ENCODE measurements at regions not wholly inside any gene's neighbourhood (a gene's known extent, or its start where the extent isn't known, plus 50 kb on each side); places are given as distances from the start of the nearest gene placed in this dataset.
"Not testable (repeated sequence)": the region's sequence is repeated elsewhere in the genome, so short reads cannot be mapped to it uniquely, and the experiment has no call there.

- DNase-seq (ENCODE audit: low spot score), result no peak
Measured at GRCh38 chr4:137394018-137394417, 138.3 kb downstream of the PCDH18 start.

DNA sequence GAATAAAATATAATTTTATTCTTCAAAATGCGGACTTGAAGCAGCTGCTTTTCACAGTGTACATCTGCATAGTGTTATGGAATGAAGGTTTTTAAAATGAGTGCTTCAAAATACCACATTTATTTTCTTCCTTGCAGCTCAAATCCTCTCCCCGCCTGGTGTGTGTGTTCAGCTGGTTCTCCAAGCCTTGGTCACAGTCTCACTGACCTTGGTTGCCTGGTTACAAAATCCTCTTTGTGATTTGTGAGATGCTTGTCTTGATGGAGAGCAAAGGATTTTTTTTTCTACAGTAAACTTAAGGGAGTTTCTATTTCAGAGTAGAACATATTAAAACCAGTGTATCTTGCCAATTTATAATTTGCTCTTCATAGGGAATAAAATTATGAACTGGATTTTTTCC is 139.2 kb downstream of the PCDH18 start:
- no peak for DNase-seq (ENCODE audit: low spot score)

DNA sequence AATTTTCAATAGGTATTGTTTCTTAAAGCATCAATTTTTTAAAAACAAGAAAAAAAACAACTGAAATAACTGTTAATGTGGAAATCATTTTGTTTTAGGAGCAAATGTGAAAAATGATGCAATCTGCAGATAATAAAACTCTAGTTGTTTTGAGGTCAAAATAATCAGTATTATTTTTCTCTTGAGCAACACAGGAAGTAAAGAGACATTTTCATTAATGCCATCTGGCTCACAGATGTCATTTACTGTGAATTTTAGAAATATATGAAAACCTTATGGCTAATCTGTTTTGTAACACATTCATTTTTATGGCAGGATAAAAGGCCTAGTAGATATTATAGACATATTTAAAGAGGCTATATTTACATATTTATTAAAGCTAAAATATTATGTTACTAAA is 141.6 kb downstream of the PCDH18 start:
- no peak for DNase-seq (ENCODE audit: low spot score)

DNA sequence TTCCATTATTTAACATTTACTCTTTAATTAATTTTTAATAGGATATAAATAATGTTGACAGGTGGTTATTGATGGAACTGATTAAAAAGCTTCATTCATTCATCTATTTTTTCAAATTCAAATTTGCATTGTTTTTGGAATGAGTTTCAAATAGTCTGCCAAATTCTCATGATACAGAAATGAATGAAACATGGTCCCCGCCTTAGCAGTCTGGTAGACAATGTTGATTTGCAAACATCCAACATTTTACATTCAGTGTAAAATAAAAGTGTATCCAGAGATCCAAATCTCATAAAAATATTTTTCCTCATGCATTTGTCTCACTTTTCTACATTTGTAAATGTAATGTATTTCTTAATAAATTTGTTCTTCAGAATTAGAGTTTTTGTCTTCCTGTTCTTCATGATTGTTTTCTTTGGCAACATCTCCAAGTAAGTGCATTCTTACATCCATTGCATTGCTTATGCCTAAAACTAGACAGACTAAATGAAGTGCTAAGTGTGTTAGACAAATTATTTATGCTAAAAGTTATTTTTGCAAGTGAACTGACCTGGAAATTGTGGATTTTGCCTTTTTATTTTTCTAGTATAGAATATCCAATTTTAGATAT is 142.3 kb downstream of the PCDH18 start:
- DNase-seq (ENCODE audit: low spot score), result no peak

- no peak for DNase-seq (ENCODE audit: low spot score)
Measured at GRCh38 chr4:137387924-137388323, 144.4 kb downstream of the PCDH18 start.

- DNase-seq (ENCODE audit: low spot score), result no peak
Measured at GRCh38 chr4:137384476-137384875, 147.8 kb downstream of the PCDH18 start.

- DNase-seq (ENCODE audit: low spot score), result no peak
Measured at GRCh38 chr4:137378821-137379220, 153.5 kb downstream of the PCDH18 start.

- DNase-seq (ENCODE audit: low spot score), result no peak
Measured at GRCh38 chr4:137378393-137378792, 153.9 kb downstream of the PCDH18 start.

DNA sequence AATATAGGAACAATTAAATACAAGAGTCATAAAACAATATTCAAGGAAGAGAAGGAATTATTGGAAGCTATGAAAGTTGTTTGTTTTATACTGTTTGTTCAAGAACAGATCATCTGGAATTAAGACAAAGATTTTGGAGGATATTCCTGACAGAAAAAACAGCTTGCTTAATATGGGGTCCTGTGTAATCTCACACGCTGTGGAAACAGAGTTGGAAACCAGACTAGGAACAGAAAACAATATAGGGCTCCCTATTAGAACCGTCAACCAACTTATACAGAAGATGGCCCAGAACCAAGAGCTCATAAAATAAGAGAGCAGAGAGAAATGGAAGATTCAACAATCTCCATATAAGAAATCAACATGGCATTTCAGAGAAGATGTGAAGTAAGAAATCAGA is 156.0 kb downstream of the PCDH18 start:
- DNase-seq (ENCODE audit: low spot score), result no peak

GRCh38 chr4:137375111-137375850 is 157.0 kb downstream of the PCDH18 start:
- DNase-seq (ENCODE audit: low spot score), result no peak

DNA sequence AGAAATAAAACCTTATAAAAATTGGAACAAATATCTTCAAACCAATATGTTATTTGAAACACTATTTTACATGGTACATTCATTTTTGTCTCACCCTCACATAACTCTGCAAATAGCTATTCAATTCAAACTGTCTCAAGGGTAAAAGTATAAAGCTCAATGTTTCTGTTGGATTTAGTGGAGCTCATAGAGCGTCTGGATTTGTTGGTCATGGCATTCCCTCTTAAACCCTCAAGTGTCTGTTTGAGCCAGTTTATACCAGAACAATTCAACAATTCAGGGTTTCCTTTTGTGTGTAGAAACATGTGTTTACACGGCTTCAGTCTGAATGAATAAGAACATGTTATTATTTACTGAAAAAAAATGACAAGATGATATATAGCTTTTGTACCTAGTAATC is 161.6 kb downstream of the PCDH18 start:
- DNase-seq (ENCODE audit: low spot score), result no peak

- no peak for DNase-seq (ENCODE audit: low spot score)
Measured at GRCh38 chr4:137370206-137370633, 162.1 kb downstream of the PCDH18 start.

DNA sequence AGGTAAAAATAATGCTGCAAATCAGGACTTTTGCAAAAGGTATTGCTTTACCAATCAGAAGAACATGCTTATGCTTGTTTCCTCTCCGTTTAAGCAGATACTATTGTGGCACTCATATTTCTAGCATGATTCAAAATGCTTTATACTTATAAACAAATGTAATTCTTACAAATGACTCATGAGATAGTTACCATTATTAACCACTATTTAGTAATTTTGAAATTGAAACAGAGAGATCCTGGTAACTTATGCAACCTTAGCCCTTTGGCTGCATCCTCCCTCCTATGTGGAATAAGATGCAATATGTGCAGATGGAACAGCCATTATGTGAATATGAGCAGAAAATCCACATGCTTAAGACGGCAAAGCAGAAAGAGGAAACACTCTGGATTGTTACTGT is 164.7 kb downstream of the PCDH18 start:
- no peak for DNase-seq (ENCODE audit: low spot score)

DNA sequence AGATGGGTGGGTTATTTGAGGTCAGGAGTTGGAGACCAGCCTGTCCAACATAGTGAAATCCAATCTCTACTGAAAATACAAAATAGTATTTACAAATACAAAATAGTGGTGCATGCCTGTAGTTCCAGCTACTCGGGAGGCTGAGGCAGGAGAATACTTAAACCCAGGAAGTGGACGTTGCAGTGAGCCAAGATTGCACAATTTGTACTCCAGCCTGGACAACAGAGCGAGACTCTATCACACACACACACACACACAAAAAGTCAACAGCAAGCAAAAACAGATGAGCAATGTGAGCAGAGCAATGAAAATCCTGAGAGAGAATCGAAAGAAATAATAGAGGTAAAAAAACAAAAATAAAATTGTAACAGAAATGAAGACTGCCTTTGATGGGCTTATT is 168.8 kb downstream of the PCDH18 start:
- no peak for DNase-seq (ENCODE audit: low spot score)

- no peak for DNase-seq (ENCODE audit: low spot score)
Measured at GRCh38 chr4:137361756-137362470, 170.4 kb downstream of the PCDH18 start.

- DNase-seq (ENCODE audit: low spot score), result no peak
Measured at GRCh38 chr4:137360761-137361160, 171.5 kb downstream of the PCDH18 start.

- no peak for DNase-seq (ENCODE audit: low spot score)
Measured at GRCh38 chr4:137359691-137360315, 172.5 kb downstream of the PCDH18 start.

- DNase-seq (ENCODE audit: low spot score), result not testable (repeated sequence)
Measured at GRCh38 chr4:137354562-137354961, 177.7 kb downstream of the PCDH18 start.

GRCh38 chr4:137347371-137347770 is 184.9 kb downstream of the PCDH18 start:
- no peak for DNase-seq (ENCODE audit: low spot score)

- DNase-seq (ENCODE audit: low spot score), result no peak
Measured at GRCh38 chr4:137345597-137345996, 186.7 kb downstream of the PCDH18 start.

DNA sequence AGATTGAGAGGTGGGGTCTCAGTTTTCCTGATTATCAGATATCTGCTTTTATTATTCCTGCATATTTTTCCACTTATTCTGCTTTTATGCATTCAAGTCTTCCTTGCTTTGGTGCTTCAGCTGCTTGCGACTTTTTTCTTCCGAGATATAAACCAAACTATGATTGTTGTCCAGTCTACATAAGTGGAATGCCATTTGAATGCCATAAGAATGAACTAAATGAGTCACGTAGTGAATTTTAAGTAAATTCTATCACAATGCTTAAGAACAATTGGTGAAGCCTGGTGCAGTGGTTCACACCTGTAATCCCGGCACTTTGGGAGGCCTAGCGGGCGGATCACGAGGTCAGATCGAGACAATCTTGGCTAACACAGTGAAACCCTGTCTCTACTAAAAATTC is 189.1 kb downstream of the PCDH18 start:
- no peak for DNase-seq (ENCODE audit: low spot score)

DNA sequence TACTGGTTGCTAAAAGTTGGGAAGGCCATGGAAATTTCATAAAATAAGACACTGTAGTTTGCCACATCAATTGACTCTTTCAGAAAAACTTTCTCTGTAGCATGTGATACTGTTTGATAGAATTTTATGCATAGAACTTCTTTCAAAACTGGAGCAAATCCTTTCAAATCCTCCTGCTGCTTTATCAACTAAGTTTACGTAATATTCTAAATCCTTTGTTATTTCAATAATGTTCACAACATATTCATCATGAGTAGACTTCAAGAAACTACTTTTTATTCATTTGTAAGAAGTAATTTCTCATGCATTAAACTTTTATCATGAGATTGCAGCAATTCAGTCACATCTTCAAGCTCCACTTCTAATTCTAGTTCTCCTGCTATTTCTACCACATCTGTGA is 199.3 kb downstream of the PCDH18 start:
- no peak for DNase-seq (ENCODE audit: low spot score)

GRCh38 chr4:137312257-137312656 is 220.0 kb downstream of the PCDH18 start:
- no peak for DNase-seq (ENCODE audit: low spot score)
